MM.1S (cell line): ENCODE measurements at regions not wholly inside any gene's neighbourhood (a gene's known extent, or its start where the extent isn't known, plus 50 kb on each side); places are given as distances from the start of the nearest gene placed in this dataset.

ENCODE experiments used
- DNase-seq: peaks from one replicate; pipeline ENCODE4 v3.0.0-alpha.2; 2015
- H2AFZ ChIP-seq: fragments of 300-600 bp; sonication (generic); 2 replicates; pipeline ENCODE4 v1.6.0; 2016; ENCODE audit warnings: antibody characterized with exemption, low read length
- H3F3A ChIP-seq: fragments of 300-600 bp; sonication (generic); 2 replicates; pipeline ENCODE4 v1.6.1; 2016; ENCODE audit warnings: mild to moderate bottlenecking, antibody characterized with exemption, low read length, moderate library complexity, mixed read lengths; ENCODE audit not compliant: insufficient read depth
- H3K27ac ChIP-seq: fragments of 300-600 bp; sonication (generic); 2 replicates; pipeline ENCODE4 v1.5.1; 2016; ENCODE audit warnings: mild to moderate bottlenecking, low read length
- H3K27me3 ChIP-seq: fragments of 300-600 bp; sonication (generic); replicated peaks from 2 replicates; pipeline ENCODE4 v1.6.0; 2016; ENCODE audit warnings: low read length; ENCODE audit not compliant: insufficient read depth
- H3K36me3 ChIP-seq: fragments of 300-600 bp; sonication (generic); replicated peaks from 2 replicates; pipeline ENCODE4 v1.6.1; 2016; ENCODE audit warnings: mild to moderate bottlenecking, low read length, mixed read lengths; ENCODE audit not compliant: insufficient read depth
- H3K4me1 ChIP-seq: fragments of 300-600 bp; sonication (generic); 2 replicates; pipeline ENCODE4 v1.6.1; 2016; ENCODE audit warnings: low read length, mixed read lengths
- H3K4me2 ChIP-seq: fragments of 300-600 bp; sonication (generic); 2 replicates; pipeline ENCODE4 v1.6.0; 2016; ENCODE audit warnings: low read depth, low read length
- H3K4me3 ChIP-seq: fragments of 300-600 bp; sonication (generic); 2 replicates; pipeline ENCODE4 v1.5.1; 2016; ENCODE audit warnings: low read length, mixed read lengths
- H3K79me2 ChIP-seq: fragments of 300-600 bp; sonication (generic); 2 replicates; pipeline ENCODE4 v1.6.1; 2016; ENCODE audit warnings: mixed run types, low read length, mixed read lengths
- H3K9ac ChIP-seq: fragments of 300-600 bp; sonication (generic); 2 replicates; pipeline ENCODE4 v1.6.1; 2016; ENCODE audit warnings: low read length, mixed read lengths
- H3K9me2 ChIP-seq: fragments of 300-600 bp; sonication (generic); replicated peaks from 2 replicates; pipeline ENCODE4 v1.6.1; 2016; ENCODE audit warnings: mild to moderate bottlenecking, low read length, mixed read lengths; ENCODE audit not compliant: insufficient read depth
- H3K9me3 ChIP-seq: fragments of 300-600 bp; sonication (generic); replicated peaks from 2 replicates; pipeline ENCODE4 v1.6.1; 2016; ENCODE audit warnings: mild to moderate bottlenecking, low read length, mixed read lengths; ENCODE audit not compliant: insufficient read depth
- H4K20me1 ChIP-seq: fragments of 300-600 bp; sonication (generic); 2 replicates; pipeline ENCODE4 v1.6.1; 2016; ENCODE audit warnings: mild to moderate bottlenecking, low read length, moderate library complexity, mixed read lengths; ENCODE audit not compliant: insufficient read depth
- EZH2 ChIP-seq: fragments of 300-600 bp; sonication (generic); optimal IDR thresholded peaks from 2 replicates; pipeline ENCODE3; 2017; ENCODE audit warnings: low read depth, mild to moderate bottlenecking, antibody characterized with exemption, low read length, mixed read lengths
- EZH2phosphoT487 ChIP-seq: fragments of 300-600 bp; sonication (generic); IDR thresholded peaks from 2 replicates; pipeline ENCODE4 v1.6.1; 2018; ENCODE audit warnings: antibody characterized with exemption, low read length
- TF ChIP-seq, protein P1 (sequence below): fragments of 300-600 bp; sonication (generic); IDR thresholded peaks from 2 replicates; pipeline ENCODE4 v1.5.1; 2016; ENCODE audit warnings: antibody characterized with exemption, low read length, mixed read lengths

DNA sequence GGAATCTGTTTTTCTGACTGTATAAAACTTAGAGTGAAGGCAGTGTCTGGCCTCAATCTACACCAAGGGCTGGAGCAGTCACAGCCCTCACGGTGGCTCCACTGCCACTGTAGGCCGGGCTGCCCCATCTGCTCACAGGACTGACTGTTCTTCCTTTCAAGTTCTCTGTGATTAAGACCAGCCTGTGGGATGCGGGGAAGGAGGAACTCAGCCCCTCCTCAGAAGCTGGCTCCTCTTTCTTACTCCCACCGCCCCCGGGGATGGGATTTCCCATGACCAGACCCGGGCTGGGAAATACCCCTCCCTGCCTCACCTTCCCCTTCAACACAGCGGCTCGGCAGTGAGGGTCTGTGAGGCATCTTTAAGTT lies 106.0 kb downstream of the COPS8 start:
- TF ChIP-seq, protein P1, sequence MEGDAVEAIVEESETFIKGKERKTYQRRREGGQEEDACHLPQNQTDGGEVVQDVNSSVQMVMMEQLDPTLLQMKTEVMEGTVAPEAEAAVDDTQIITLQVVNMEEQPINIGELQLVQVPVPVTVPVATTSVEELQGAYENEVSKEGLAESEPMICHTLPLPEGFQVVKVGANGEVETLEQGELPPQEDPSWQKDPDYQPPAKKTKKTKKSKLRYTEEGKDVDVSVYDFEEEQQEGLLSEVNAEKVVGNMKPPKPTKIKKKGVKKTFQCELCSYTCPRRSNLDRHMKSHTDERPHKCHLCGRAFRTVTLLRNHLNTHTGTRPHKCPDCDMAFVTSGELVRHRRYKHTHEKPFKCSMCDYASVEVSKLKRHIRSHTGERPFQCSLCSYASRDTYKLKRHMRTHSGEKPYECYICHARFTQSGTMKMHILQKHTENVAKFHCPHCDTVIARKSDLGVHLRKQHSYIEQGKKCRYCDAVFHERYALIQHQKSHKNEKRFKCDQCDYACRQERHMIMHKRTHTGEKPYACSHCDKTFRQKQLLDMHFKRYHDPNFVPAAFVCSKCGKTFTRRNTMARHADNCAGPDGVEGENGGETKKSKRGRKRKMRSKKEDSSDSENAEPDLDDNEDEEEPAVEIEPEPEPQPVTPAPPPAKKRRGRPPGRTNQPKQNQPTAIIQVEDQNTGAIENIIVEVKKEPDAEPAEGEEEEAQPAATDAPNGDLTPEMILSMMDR = no peak
- TF ChIP-seq EZH2 (no peak), EZH2phosphoT487 (no peak)
- no peak overlapping the region for H3K4me2 ChIP-seq
- H3K27me3 ChIP-seq = no peaks in the 10 kb centered on the region

DNA sequence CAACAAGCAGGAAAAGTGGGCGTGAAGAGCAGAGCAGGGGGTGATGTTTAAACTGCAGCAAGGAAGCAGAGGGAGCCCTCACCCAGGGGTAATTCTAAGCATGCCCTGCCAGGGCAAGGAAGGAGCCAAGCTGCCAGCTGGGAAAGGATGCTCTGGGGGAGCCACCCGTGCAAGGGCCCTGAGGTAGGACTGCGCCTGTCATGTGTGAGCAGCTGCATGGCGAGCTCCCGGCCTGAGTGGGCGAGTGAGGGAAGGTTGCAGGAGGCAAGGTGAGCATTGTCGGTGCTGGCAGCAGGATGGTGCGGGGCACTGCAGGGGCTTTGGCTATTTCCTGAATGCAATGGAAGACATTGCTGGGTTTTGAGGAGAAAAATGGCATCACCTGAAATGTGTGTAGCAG lies 107.2 kb downstream of the COPS8 start:
- Histone ChIP-seq H3K9me3 (no peaks in the 10 kb centered on the region), H3K79me2 (no peaks in the 10 kb centered on the region), H2AFZ (no peak overlapping the region), H4K20me1 (no peaks in the 10 kb centered on the region), H3K27ac (no peak overlapping the region), H3K4me2 (no peak overlapping the region), H3K4me3 (no peak overlapping the region), H3K4me1 (no peaks in the 10 kb centered on the region), H3K27me3 (no peaks in the 10 kb centered on the region), H3K9ac (no peak overlapping the region), H3F3A (no peaks in the 10 kb centered on the region), H3K36me3 (no peaks in the 10 kb centered on the region), H3K9me2 (no peaks in the 10 kb centered on the region)
- DNase-seq = no peak
- TF ChIP-seq, protein P1 = no peak
- no peak for TF ChIP-seq EZH2
- no peak for TF ChIP-seq EZH2phosphoT487

More for the DNA sequence above, 106.0 kb downstream of the COPS8 start:
- H3F3A ChIP-seq = no peaks in the 10 kb centered on the region
- H3K9me3 ChIP-seq = no peaks in the 10 kb centered on the region
- H3K4me3 ChIP-seq = no peak overlapping the region
- H3K27ac ChIP-seq = no peak overlapping the region
- H3K9ac ChIP-seq = no peak overlapping the region
- no peak for DNase-seq
- H3K79me2 ChIP-seq = no peaks in the 10 kb centered on the region
- H3K9me2 ChIP-seq = no peaks in the 10 kb centered on the region
- no peaks in the 10 kb centered on the region for H3K36me3 ChIP-seq
- no peak overlapping the region for H2AFZ ChIP-seq
- H3K4me1 ChIP-seq = no peaks in the 10 kb centered on the region
- H4K20me1 ChIP-seq = no peaks in the 10 kb centered on the region

DNA sequence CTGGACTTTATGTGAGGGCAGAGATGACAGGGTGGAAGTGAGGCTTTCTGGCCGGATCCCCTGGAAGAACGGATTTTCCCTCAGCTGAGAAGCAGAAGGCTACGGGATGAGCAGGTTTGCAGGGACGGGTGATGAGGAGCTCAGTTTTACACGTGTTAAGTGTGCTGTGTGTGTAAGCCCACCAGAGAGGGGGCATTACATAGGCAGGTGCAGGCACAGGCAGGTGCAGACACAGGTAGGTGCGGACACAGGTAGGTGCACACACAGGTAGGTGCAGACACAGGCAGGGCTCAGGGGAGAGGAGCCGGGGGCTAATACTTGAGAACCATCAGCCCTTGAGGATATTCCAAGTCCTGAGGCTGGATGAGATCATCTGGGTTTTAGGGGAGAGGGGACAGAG lies 107.7 kb downstream of the COPS8 start:
- Histone ChIP-seq H2AFZ (no peak overlapping the region), H3F3A (no peaks in the 10 kb centered on the region), H3K4me3 (no peak overlapping the region), H3K27me3 (no peaks in the 10 kb centered on the region), H3K79me2 (no peaks in the 10 kb centered on the region), H3K9ac (no peak overlapping the region), H3K4me2 (no peak overlapping the region), H3K4me1 (no peaks in the 10 kb centered on the region), H4K20me1 (no peaks in the 10 kb centered on the region), H3K27ac (no peak overlapping the region), H3K36me3 (no peaks in the 10 kb centered on the region), H3K9me2 (no peaks in the 10 kb centered on the region), H3K9me3 (no peaks in the 10 kb centered on the region)
- no peak for DNase-seq
- TF ChIP-seq EZH2phosphoT487 (no peak), EZH2 (no peak)
- TF ChIP-seq, protein P1 = no peak

DNA sequence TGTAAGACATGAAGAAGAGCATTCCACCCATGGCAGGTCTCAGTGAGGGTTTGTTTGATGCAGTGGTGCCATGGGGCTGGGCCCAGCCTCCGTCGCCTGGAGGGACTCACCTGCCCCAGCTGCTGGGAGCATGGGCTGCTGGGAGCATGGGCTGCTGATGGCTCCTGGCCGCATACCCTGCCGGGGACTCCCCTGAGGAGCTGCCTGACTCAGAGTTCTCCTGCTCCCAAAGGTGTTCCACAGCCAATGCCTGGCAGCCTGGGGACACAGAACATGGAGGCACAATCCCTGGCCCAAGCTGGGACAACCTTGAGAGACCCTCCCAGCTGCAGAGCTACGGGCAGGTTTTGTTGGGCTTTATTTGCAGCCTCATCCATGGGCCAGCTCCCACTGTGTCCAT lies 108.4 kb downstream of the COPS8 start:
- Histone ChIP-seq H3F3A (no peaks in the 10 kb centered on the region), H3K9me2 (no peaks in the 10 kb centered on the region), H3K27ac (no peak overlapping the region), H3K4me2 (no peak overlapping the region), H4K20me1 (no peaks in the 10 kb centered on the region), H3K9me3 (no peaks in the 10 kb centered on the region), H3K36me3 (no peaks in the 10 kb centered on the region), H3K27me3 (no peaks in the 10 kb centered on the region), H3K79me2 (no peaks in the 10 kb centered on the region), H3K4me3 (no peak overlapping the region), H3K4me1 (no peaks in the 10 kb centered on the region), H2AFZ (no peak overlapping the region), H3K9ac (no peak overlapping the region)
- TF ChIP-seq, protein P1 = no peak
- no peak for TF ChIP-seq EZH2
- TF ChIP-seq EZH2phosphoT487 = no peak
- no peak for DNase-seq
